Neural cell (in vitro differentiated cells): ENCODE measurements at regions not wholly inside any gene's neighbourhood (a gene's known extent, or its start where the extent isn't known, plus 50 kb on each side); places are given as distances from the start of the nearest gene placed in this dataset.

Experiments
- EP300 ChIP-seq: fragments of 450-650 bp; conservative IDR thresholded peaks from 2 replicates; pipeline ENCODE4 v1.6.1; 2014; ENCODE audit warnings: antibody characterized with exemption, mild to moderate bottlenecking, moderate library complexity; ENCODE audit not compliant: poor library complexity, severe bottlenecking
- EZH2 ChIP-seq: fragments of 200-600, 300-800 bp; shearing (Covaris generic), sonication (generic); IDR thresholded peaks from 2 replicates; pipeline ENCODE4 v1.6.1; 2014; ENCODE audit warnings: antibody characterized with exemption, low read length, borderline replicate concordance, mild to moderate bottlenecking; ENCODE audit not compliant: insufficient read depth, poor library complexity, severe bottlenecking
- POLR2AphosphoS5 ChIP-seq: IDR thresholded peaks from 2 replicates; pipeline ENCODE4 v1.6.1; 2012
- RAD21 ChIP-seq: fragments of 450-650 bp; conservative IDR thresholded peaks from 2 replicates; pipeline ENCODE4 v1.6.1; 2014; ENCODE audit warnings: antibody characterized with exemption, mild to moderate bottlenecking, moderate library complexity
- SMC3 ChIP-seq: fragments of 450-650 bp; conservative IDR thresholded peaks from 2 replicates; pipeline ENCODE4 v1.6.1; 2014; ENCODE audit warnings: antibody characterized with exemption, mild to moderate bottlenecking, moderate library complexity; ENCODE audit not compliant: poor library complexity
- TAF1 ChIP-seq: IDR thresholded peaks from 2 replicates; pipeline ENCODE4 v1.6.1; 2012; ENCODE audit warnings: low read depth
- TF ChIP-seq, protein P1 (sequence below): fragments of 450-650 bp; IDR thresholded peaks from 2 replicates; pipeline ENCODE4 v1.5.1; 2014; ENCODE audit warnings: antibody characterized with exemption, mild to moderate bottlenecking, moderate library complexity; ENCODE audit not compliant: poor library complexity, severe bottlenecking

DNA sequence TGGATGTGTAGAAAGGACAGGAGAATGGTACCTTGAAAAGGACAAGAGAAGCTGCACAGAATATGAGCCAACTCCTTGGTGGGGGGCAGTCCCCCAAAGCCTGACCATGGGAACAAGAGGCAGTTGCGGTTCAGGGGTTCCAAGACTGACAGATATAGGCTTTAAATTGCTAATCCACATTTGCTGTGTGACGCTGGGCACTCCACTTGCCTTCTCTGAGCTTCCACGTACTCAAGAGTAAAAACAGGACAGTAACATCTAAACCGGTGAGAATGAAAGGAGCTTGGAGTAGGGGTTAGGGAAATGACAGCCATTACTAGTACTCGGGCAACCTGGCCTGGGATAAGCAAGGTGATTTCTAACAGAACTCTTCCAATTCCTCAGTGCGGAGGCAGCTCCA lies 57.9 kb upstream of the LRFN2 start:
- TF ChIP-seq, protein P1, sequence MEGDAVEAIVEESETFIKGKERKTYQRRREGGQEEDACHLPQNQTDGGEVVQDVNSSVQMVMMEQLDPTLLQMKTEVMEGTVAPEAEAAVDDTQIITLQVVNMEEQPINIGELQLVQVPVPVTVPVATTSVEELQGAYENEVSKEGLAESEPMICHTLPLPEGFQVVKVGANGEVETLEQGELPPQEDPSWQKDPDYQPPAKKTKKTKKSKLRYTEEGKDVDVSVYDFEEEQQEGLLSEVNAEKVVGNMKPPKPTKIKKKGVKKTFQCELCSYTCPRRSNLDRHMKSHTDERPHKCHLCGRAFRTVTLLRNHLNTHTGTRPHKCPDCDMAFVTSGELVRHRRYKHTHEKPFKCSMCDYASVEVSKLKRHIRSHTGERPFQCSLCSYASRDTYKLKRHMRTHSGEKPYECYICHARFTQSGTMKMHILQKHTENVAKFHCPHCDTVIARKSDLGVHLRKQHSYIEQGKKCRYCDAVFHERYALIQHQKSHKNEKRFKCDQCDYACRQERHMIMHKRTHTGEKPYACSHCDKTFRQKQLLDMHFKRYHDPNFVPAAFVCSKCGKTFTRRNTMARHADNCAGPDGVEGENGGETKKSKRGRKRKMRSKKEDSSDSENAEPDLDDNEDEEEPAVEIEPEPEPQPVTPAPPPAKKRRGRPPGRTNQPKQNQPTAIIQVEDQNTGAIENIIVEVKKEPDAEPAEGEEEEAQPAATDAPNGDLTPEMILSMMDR, result no peak
- TF ChIP-seq SMC3, result no peak
- TF ChIP-seq EP300, result no peak
- no peak for TF ChIP-seq TAF1
- TF ChIP-seq POLR2AphosphoS5, result no peak
- TF ChIP-seq EZH2, result no peak
- no peak for TF ChIP-seq RAD21
